Chondrocyte (in vitro differentiated cells): ENCODE measurements at regions not wholly inside any gene's neighbourhood (a gene's known extent, or its start where the extent isn't known, plus 50 kb on each side); places are given as distances from the start of the nearest gene placed in this dataset.

Experiments
- DNase-seq: peaks from one replicate; pipeline ENCODE4 v3.0.0; 2021; ENCODE audit warnings: mixed read lengths, low spot score
- H3K27ac Mint-ChIP-seq: one replicate; pipeline ENCODE4 v1.8.0; 2021; ENCODE audit warnings: mild to moderate bottlenecking, moderate library complexity, mixed read lengths; ENCODE audit not compliant: unreplicated experiment
- H3K27me3 Mint-ChIP-seq: 2 replicates; pipeline ENCODE4 v1.8.0; 2021; ENCODE audit warnings: low read depth, mixed read lengths
- H3K36me3 Mint-ChIP-seq: 2 replicates; pipeline ENCODE4 v1.8.0; 2021; ENCODE audit warnings: low read depth, mixed read lengths
- H3K4me1 Mint-ChIP-seq: 2 replicates; pipeline ENCODE4 v1.8.0; 2021; ENCODE audit warnings: low read depth, mild to moderate bottlenecking, mixed read lengths
- H3K4me3 Mint-ChIP-seq: one replicate; pipeline ENCODE4 v1.8.0; 2021; ENCODE audit warnings: mild to moderate bottlenecking, moderate library complexity, mixed read lengths; ENCODE audit not compliant: unreplicated experiment
- H3K9me3 Mint-ChIP-seq: 2 replicates; pipeline ENCODE4 v1.8.0; 2021; ENCODE audit warnings: low read depth, mixed read lengths
- CTCF ChIP-seq: fragments of 200-600 bp; sonication (generic); IDR thresholded peaks from 2 replicates; pipeline ENCODE4 v1.5.0; 2021; ENCODE audit warnings: antibody characterized with exemption, mild to moderate bottlenecking, moderate library complexity

GRCh38 chr6:91081452-91082067, 494.7 kb upstream of the MAP3K7 start:
- TF ChIP-seq CTCF, result peak; percentile 91
- no peak for DNase-seq
- Mint-ChIP-seq H3K9me3 (no peaks in the 10 kb centered on the region), H3K4me3 (no peak overlapping the region), H3K27me3 (no peaks in the 10 kb centered on the region), H3K27ac (peak overlapping the region; percentile 10), H3K4me1 (peaks cover 35% of the 10 kb centered on the region), H3K36me3 (no peaks in the 10 kb centered on the region)

- no peak overlapping the region for H3K27ac Mint-ChIP-seq
- H3K4me3 Mint-ChIP-seq, result no peak overlapping the region
- H3K36me3 Mint-ChIP-seq, result no peaks in the 10 kb centered on the region
- no peak for TF ChIP-seq CTCF
- peaks cover 35% of the 10 kb centered on the region for H3K4me1 Mint-ChIP-seq
- H3K27me3 Mint-ChIP-seq, result no peaks in the 10 kb centered on the region
- H3K9me3 Mint-ChIP-seq, result no peaks in the 10 kb centered on the region
- no peak for DNase-seq
These were observed 494.0 kb upstream of the MAP3K7 start for GRCh38 chr6:91080871-91081270.

- Mint-ChIP-seq H3K4me3 (no peak overlapping the region), H3K36me3 (no peaks in the 10 kb centered on the region), H3K27ac (no peak overlapping the region), H3K9me3 (no peaks in the 10 kb centered on the region), H3K4me1 (peaks cover 35% of the 10 kb centered on the region), H3K27me3 (no peaks in the 10 kb centered on the region)
- no peak for DNase-seq
- peak; percentile 30 for TF ChIP-seq CTCF
These were observed 493.1 kb upstream of the MAP3K7 start for GRCh38 chr6:91079969-91080368.

GRCh38 chr6:91075244-91075976, 488.5 kb upstream of the MAP3K7 start:
- Mint-ChIP-seq H3K9me3 (no peaks in the 10 kb centered on the region), H3K27me3 (no peaks in the 10 kb centered on the region), H3K36me3 (no peaks in the 10 kb centered on the region), H3K4me3 (no peak overlapping the region), H3K27ac (no peak overlapping the region), H3K4me1 (no peaks in the 10 kb centered on the region)
- DNase-seq, result no peak
- no peak for TF ChIP-seq CTCF

- DNase-seq, result no peak
- H3K4me1 Mint-ChIP-seq, result no peaks in the 10 kb centered on the region
- no peaks in the 10 kb centered on the region for H3K27me3 Mint-ChIP-seq
- H3K27ac Mint-ChIP-seq, result no peak overlapping the region
- H3K4me3 Mint-ChIP-seq, result no peak overlapping the region
- no peak for TF ChIP-seq CTCF
- H3K36me3 Mint-ChIP-seq, result peaks cover 4% of the 10 kb centered on the region
- peaks cover 27% of the 10 kb centered on the region for H3K9me3 Mint-ChIP-seq
These were observed 476.5 kb upstream of the MAP3K7 start for GRCh38 chr6:91063362-91063761.
